ENCODE measurements at regions not wholly inside any gene's neighbourhood (a gene's known extent, or its start where the extent isn't known, plus 50 kb on each side); places are given as distances from the start of the nearest gene placed in this dataset.

DNA sequence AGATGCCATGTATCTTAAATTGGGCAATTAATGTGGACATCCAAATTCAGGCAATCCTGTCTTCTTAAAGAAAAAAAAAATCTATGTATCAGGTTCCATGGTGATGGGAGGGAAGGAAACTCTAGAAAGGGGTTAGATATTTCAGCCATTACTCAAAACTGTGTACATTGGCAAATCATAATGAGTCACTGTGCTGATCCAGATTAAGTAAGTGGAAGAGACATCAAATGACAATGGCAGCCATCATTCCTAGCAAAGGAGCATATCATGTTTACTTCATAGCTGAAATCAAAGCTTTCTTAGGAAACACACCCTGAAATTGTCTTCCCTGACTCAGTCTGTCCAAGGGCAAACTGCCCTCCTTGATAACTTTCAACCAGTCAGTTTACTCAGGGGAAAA is 713.3 kb upstream of the GBE1 start:
- TF ChIP-seq, protein P1, sequence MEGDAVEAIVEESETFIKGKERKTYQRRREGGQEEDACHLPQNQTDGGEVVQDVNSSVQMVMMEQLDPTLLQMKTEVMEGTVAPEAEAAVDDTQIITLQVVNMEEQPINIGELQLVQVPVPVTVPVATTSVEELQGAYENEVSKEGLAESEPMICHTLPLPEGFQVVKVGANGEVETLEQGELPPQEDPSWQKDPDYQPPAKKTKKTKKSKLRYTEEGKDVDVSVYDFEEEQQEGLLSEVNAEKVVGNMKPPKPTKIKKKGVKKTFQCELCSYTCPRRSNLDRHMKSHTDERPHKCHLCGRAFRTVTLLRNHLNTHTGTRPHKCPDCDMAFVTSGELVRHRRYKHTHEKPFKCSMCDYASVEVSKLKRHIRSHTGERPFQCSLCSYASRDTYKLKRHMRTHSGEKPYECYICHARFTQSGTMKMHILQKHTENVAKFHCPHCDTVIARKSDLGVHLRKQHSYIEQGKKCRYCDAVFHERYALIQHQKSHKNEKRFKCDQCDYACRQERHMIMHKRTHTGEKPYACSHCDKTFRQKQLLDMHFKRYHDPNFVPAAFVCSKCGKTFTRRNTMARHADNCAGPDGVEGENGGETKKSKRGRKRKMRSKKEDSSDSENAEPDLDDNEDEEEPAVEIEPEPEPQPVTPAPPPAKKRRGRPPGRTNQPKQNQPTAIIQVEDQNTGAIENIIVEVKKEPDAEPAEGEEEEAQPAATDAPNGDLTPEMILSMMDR (IDR thresholded peaks at IDR 0.05), result no peak
- intact Hi-C loops (cut with DNase I), result no loop called here
- Histone ChIP-seq H3K9me3 (peaks cover 0 to 18% (median 0%) of the 10 kb centered on the region in 11 donors), H3K36me3 (no peaks in the 10 kb centered on the region), H3K27ac (no peak overlapping the region), H3K4me3 (no peak overlapping the region), H3K4me1 (no peaks in the 10 kb centered on the region), H3K27me3 (no peaks in the 10 kb centered on the region)
- no peak for ATAC-seq
- DNase-seq, result no peak

DNA sequence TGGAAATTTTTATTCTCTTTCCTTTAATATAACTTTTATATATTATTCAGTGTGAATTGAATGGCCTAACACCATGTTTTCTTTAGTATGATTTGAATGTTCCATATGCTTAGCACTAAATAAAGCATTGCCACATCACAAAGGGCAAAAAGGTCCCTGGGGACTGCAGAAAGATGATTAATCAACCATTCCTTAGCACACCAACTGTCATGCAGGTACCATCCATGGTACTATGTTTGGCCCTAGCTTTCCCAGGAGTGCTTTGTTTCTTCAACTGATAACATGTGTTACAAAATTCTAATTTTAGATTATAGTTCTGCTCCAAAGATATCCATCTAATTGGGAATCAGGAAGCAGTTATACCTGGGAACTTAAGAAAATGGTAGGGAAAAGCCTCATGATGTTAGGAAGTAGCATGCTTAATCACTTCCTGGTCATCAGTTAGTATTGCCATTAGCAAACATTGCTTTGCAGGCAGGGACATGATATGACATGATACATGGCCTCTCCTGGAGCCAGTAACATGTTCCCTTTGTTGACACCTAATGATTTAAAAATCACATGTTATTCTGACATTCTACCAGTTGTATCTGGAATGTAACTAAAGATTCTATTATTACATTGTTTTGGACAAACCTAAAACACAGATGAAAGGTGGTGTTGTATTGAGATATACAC is 712.6 kb upstream of the GBE1 start:
- TF ChIP-seq, protein P1 (IDR thresholded peaks at IDR 0.05), result no peak
- Histone ChIP-seq H3K27ac (no peak overlapping the region), H3K9me3 (peaks cover 0 to 18% (median 0%) of the 10 kb centered on the region in 11 donors), H3K36me3 (no peaks in the 10 kb centered on the region), H3K27me3 (no peaks in the 10 kb centered on the region), H3K4me3 (no peak overlapping the region), H3K4me1 (no peaks in the 10 kb centered on the region)
- intact Hi-C loops (cut with DNase I), result no loop called here
- no peak for ATAC-seq
- DNase-seq, result no peak

DNA sequence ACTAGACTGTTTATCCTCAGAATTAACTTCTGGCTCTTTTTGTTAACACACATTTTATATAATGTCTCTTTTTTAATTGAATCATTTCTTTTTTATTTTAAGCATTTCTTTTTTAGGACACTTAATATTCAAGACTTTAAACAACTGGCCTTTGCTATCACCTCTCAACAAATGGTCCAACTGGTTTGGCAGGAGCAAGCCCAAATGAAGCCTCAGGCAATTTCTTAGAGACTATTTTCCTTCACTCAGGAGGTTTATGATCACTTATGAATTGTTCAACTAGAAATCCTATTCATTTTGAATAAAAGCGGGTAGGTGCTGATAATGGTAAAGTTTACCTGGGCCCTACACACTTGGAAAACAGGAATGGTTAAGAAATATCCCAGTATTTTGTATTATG is 705.6 kb upstream of the GBE1 start:
- Histone ChIP-seq H3K4me3 (no peak overlapping the region), H3K9me3 (no peaks in the 10 kb centered on the region), H3K27me3 (no peaks in the 10 kb centered on the region), H3K36me3 (no peaks in the 10 kb centered on the region), H3K27ac (no peak overlapping the region), H3K4me1 (no peaks in the 10 kb centered on the region)
- intact Hi-C loops (cut with DNase I), result no loop called here
- TF ChIP-seq, protein P1 (IDR thresholded peaks at IDR 0.05), result no peak
- ATAC-seq, result no peak
- WGBS, 2 donors, result 91 to 98% methylated on average over 1 of the region's 1 CpG
- no peak for DNase-seq

DNA sequence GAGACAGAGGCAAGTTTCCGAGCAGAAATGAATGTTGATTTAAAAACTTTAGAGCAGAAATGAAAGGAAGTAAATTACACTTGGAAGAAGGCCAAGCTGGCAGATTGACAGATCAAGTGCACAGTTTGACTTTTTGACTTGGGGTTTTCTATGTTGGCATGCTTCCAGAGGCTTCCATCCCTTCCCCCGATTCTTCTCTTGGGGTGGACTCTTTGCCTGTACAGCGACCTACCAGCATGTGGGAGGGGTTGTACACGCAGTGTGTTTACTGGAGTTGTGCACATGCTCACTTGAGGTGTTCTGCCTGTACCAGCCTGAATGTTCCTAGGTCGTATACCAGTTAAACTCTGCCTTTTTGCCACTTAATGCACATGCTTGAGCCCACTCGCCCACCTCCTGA is 701.5 kb upstream of the GBE1 start:
- Histone ChIP-seq H3K27me3 (no peaks in the 10 kb centered on the region), H3K4me1 (no peaks in the 10 kb centered on the region), H3K27ac (no peak overlapping the region), H3K4me3 (no peak overlapping the region), H3K36me3 (no peaks in the 10 kb centered on the region), H3K9me3 (peaks cover 0 to 13% (median 0%) of the 10 kb centered on the region in 11 donors)
- DNase-seq (no peak), ATAC-seq (no peak)
- 50 to 59% methylated on average over 6 of the region's 6 CpGs for WGBS, 2 donors
- TF ChIP-seq, protein P1 (IDR thresholded peaks at IDR 0.05), result no peak
- intact Hi-C loops (cut with DNase I), result no loop called here

Measured in heart right ventricle (tissue), 16 donors.